GM10266 (cell line): ENCODE measurements at regions not wholly inside any gene's neighbourhood (a gene's known extent, or its start where the extent isn't known, plus 50 kb on each side); places are given as distances from the start of the nearest gene placed in this dataset.

Experiments
- DNase-seq: peaks from one replicate; pipeline ENCODE4 v3.0.0; 2012; ENCODE audit errors: extremely low spot score
- CTCF ChIP-seq: IDR thresholded peaks from 2 replicates; pipeline ENCODE4 v1.5.1; 2012; ENCODE audit warnings: mild to moderate bottlenecking, low read depth; ENCODE audit not compliant: control insufficient read depth, insufficient read depth; ENCODE audit errors: missing control alignments

- no peak for DNase-seq
- no peak for TF ChIP-seq CTCF
Observed at GRCh38 chr20:16902662-16903061, 154.5 kb downstream of the OTOR start.

- TF ChIP-seq CTCF: no peak
- DNase-seq: no peak
Observed at GRCh38 chr20:16904751-16905150, 156.6 kb downstream of the OTOR start.

GRCh38 chr20:16914277-16914676 lies 166.1 kb downstream of the OTOR start:
- no peak for DNase-seq
- no peak for TF ChIP-seq CTCF

GRCh38 chr20:16916165-16916564 lies 168.0 kb downstream of the OTOR start:
- TF ChIP-seq CTCF: no peak
- no peak for DNase-seq

GRCh38 chr20:16917636-16918035 lies 169.5 kb downstream of the OTOR start:
- no peak for DNase-seq
- TF ChIP-seq CTCF: no peak

- no peak for TF ChIP-seq CTCF
- DNase-seq: no peak
Observed at GRCh38 chr20:16918366-16918765, 170.2 kb downstream of the OTOR start.

GRCh38 chr20:16919841-16920240 lies 171.7 kb downstream of the OTOR start:
- TF ChIP-seq CTCF: no peak
- no peak for DNase-seq
